Activated B cell treated with CpG ODN at 0.5 μM for 24 hours (primary cell): ENCODE measurements at regions not wholly inside any gene's neighbourhood (a gene's known extent, or its start where the extent isn't known, plus 50 kb on each side); places are given as distances from the start of the nearest gene placed in this dataset.

Experiments used
- ATAC-seq: fragments of 200-7000 bp; cut with Tn5 transposase; one replicate; pipeline ENCODE4 v1.10.0; 2021; ENCODE audit warnings: low read depth, mild to moderate bottlenecking, moderate library complexity
- CTCF ChIA-PET: fragments of 350-600 bp; sonication (Branson Sonifier 250); formaldehyde crosslinking; loops from one replicate; lab custom pipeline; 2021; ENCODE audit warnings: antibody characterized with exemption; lab: Charles Lee
- POLR2A ChIA-PET: fragments of 350-600 bp; sonication (Branson Sonifier 250); formaldehyde crosslinking; loops from one replicate; lab custom pipeline; 2021; ENCODE audit warnings: antibody characterized with exemption; lab: Charles Lee
- DNase-seq: peaks from one replicate; pipeline ENCODE4 v3.0.0; 2022
- H3K27ac Mint-ChIP-seq: one replicate; pipeline ENCODE4 v1.8.0; 2020; ENCODE audit warnings: mixed read lengths
- H3K27me3 Mint-ChIP-seq: one replicate; pipeline ENCODE4 v1.8.0; 2021; ENCODE audit warnings: mixed read lengths
- H3K36me3 Mint-ChIP-seq: one replicate; pipeline ENCODE4 v1.8.0; 2021; ENCODE audit warnings: low read depth, mixed read lengths
- H3K4me1 Mint-ChIP-seq: one replicate; pipeline ENCODE4 v1.8.0; 2021; ENCODE audit warnings: mixed read lengths
- H3K4me3 Mint-ChIP-seq: one replicate; pipeline ENCODE4 v1.8.0; 2020; ENCODE audit warnings: mild to moderate bottlenecking, mixed read lengths
- H3K9me3 Mint-ChIP-seq: one replicate; pipeline ENCODE4 v1.8.0; 2020; ENCODE audit warnings: mixed read lengths
- intact Hi-C: fragments of 100-400 bp; cut with micrococcal nuclease; formaldehyde crosslinking; loops from one replicate; pipeline ENCODE4 v1.15.1; 2024
- TF ChIP-seq, protein P1 (sequence below): fragments of 200-600 bp; IDR thresholded peaks from one replicate; pipeline ENCODE4 v1.8.0; 2022; ENCODE audit warnings: antibody characterized with exemption, mild to moderate bottlenecking

DNA sequence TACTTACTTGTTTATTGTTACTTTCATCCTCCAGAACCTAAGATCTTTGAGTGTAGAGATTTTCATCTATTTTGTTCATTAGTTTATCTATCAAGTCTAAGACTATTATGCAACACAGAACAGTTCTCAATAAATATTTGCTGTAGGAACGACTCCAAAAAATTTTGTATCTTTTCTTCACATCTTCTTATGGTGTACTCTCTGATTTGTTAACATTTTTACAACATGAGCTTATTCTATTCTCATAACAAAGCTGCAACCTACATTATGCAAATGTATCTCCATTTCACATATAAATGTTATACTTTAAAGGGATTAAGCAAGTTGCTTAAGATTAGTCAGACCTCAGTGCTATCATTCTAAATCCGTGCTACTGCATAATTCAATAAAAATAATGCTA lies 514.2 kb upstream of the ZP4 start:
- no peak overlapping the region for H3K27ac Mint-ChIP-seq

DNA sequence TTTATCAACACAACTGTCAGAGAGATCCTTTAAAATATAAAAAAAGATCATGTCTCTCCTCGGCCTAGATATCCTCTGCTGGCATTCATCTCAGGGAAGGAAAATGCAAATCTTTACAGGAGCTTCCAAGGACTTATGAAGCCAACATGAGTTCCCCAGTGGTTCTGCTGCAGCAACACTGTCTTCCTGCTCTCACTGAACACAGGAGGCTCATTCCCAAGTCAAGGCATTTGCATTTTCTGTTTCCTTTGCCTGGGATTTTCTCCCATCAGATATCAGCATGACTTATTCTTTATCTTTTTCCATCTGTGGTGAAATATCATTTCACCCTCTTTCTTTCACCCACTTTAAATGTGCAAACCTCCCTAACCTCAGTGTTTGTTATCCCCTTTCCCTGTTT lies 513.8 kb upstream of the ZP4 start:
- Mint-ChIP-seq H3K4me3 (no peak overlapping the region), H3K27ac (no peak overlapping the region), H3K9me3 (no peaks in the 10 kb centered on the region), H3K27me3 (no peaks in the 10 kb centered on the region), H3K4me1 (no peaks in the 10 kb centered on the region), H3K36me3 (no peaks in the 10 kb centered on the region)
- ChIA-PET CTCF (no interaction called here), POLR2A (no interaction called here)
- DNase-seq (no peak), ATAC-seq (no peak)
- intact Hi-C loops, result no loop called here
- TF ChIP-seq, protein P1, sequence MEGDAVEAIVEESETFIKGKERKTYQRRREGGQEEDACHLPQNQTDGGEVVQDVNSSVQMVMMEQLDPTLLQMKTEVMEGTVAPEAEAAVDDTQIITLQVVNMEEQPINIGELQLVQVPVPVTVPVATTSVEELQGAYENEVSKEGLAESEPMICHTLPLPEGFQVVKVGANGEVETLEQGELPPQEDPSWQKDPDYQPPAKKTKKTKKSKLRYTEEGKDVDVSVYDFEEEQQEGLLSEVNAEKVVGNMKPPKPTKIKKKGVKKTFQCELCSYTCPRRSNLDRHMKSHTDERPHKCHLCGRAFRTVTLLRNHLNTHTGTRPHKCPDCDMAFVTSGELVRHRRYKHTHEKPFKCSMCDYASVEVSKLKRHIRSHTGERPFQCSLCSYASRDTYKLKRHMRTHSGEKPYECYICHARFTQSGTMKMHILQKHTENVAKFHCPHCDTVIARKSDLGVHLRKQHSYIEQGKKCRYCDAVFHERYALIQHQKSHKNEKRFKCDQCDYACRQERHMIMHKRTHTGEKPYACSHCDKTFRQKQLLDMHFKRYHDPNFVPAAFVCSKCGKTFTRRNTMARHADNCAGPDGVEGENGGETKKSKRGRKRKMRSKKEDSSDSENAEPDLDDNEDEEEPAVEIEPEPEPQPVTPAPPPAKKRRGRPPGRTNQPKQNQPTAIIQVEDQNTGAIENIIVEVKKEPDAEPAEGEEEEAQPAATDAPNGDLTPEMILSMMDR, result no peak

More for the DNA sequence above, 514.2 kb upstream of the ZP4 start:
- Mint-ChIP-seq H3K4me3 (no peak overlapping the region), H3K4me1 (no peaks in the 10 kb centered on the region), H3K36me3 (no peaks in the 10 kb centered on the region), H3K27me3 (no peaks in the 10 kb centered on the region), H3K9me3 (no peaks in the 10 kb centered on the region)
- ATAC-seq (no peak), DNase-seq (no peak)
- intact Hi-C loops, result no loop called here
- TF ChIP-seq, protein P1, result no peak
- ChIA-PET POLR2A (no interaction called here), CTCF (no interaction called here)

DNA sequence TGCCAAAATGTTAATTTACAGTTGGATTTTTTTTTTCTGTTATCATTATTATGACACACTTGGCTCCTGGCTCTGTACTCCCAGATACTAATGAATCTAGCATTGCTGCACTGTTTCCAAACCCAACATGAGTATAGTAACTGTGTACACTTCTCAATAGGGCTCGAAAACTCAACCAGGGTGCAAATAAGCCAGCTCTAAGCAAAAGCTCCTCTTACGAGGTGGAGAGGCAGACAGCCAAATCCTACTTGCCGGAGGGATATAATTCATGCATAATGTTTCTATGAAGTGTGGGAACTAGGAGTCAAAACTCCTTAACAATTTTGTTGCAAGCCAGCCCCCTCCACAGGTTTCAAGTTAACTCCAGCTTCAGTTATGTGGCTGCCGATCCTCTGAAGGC lies 510.4 kb upstream of the ZP4 start:
- intact Hi-C loops, result no loop called here
- Mint-ChIP-seq H3K36me3 (no peaks in the 10 kb centered on the region), H3K4me3 (no peak overlapping the region), H3K27ac (no peak overlapping the region), H3K27me3 (no peaks in the 10 kb centered on the region), H3K4me1 (no peaks in the 10 kb centered on the region), H3K9me3 (no peaks in the 10 kb centered on the region)
- ATAC-seq, result no peak
- no peak for DNase-seq
- TF ChIP-seq, protein P1, result no peak
- ChIA-PET CTCF (no interaction called here), POLR2A (no interaction called here)

DNA sequence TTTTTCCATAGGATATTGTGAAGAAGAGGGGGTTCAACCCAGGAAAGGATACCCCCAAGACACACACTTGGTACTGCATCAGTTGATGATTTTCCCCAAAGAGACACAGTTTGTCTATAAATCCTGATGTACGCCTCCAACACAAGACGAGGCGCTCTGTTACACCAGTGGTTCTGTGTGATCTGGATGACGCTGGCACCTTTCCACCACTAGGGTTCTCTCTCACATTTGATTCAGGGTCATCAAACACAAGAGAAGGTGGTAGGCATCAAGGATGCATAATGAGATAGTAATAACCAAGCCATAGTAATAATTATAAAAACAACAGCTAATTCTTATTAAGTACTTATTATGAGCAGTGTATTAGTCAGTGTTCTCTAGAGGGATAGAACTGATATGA lies 508.8 kb upstream of the ZP4 start:
- CTCF ChIA-PET, result no interaction called here
- TF ChIP-seq, protein P1, result no peak
- ATAC-seq (no peak), DNase-seq (no peak)
- H3K36me3 Mint-ChIP-seq, result no peaks in the 10 kb centered on the region
- H3K4me1 Mint-ChIP-seq, result no peaks in the 10 kb centered on the region
- POLR2A ChIA-PET, result no interaction called here
- no peaks in the 10 kb centered on the region for H3K9me3 Mint-ChIP-seq
- no peak overlapping the region for H3K27ac Mint-ChIP-seq
- no peaks in the 10 kb centered on the region for H3K27me3 Mint-ChIP-seq
- H3K4me3 Mint-ChIP-seq, result no peak overlapping the region
- intact Hi-C loops, result no loop called here

DNA sequence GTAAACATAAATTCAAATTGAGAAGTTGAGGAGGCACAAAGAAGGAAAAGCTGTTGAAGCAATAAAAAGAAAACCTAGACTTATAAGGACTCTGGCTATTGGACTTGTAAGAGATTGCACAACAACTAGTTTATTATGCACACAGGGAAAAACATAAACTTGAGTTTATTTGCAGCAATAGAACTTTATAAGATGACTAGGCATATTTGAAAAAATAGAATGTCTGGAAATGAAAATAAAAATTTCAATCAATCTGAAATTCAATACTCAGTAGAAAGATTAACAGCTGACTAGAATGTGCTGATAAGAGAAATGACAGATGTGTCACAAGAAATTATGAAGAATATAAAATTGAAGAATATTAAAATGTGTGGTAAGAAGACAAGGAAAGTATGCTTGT lies 505.4 kb upstream of the ZP4 start:
- DNase-seq (no peak), ATAC-seq (no peak)
- Mint-ChIP-seq H3K36me3 (no peaks in the 10 kb centered on the region), H3K9me3 (no peaks in the 10 kb centered on the region), H3K4me1 (no peaks in the 10 kb centered on the region), H3K27me3 (no peaks in the 10 kb centered on the region), H3K27ac (no peak overlapping the region), H3K4me3 (no peak overlapping the region)
- intact Hi-C loops, result no loop called here
- ChIA-PET CTCF (no interaction called here), POLR2A (no interaction called here)
- TF ChIP-seq, protein P1, result no peak
